Fibroblast of upper back skin (primary cell): ENCODE measurements at regions not wholly inside any gene's neighbourhood (a gene's known extent, or its start where the extent isn't known, plus 50 kb on each side); places are given as distances from the start of the nearest gene placed in this dataset.
"Not testable (repeated sequence)": the region's sequence is repeated elsewhere in the genome, so short reads cannot be mapped to it uniquely, and the experiment has no call there.

ENCODE experiments used
- DNase-seq: peaks from one replicate; pipeline ENCODE4 v3.0.0-alpha.2; 2013

DNA sequence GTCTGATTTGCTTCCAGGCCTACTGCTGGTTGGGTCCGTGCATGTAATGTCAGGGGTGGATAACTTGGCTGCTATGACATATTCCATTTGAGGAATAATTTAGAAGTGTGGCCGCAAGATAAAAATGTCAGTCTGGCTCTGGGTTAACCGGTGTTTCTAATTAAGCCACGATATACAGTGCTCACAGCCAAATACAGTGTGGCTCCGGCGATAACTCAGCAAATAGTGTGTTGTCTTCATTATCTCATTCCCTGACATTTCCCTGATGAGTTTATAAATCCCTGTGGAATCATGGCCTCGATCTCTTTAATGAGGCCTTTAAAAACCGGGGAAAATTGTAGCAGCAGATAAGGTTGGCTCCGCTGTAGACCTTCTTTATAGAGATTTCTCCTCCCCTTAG, 1125.0 kb downstream of the TYW1 start:
- no peak for DNase-seq

DNA sequence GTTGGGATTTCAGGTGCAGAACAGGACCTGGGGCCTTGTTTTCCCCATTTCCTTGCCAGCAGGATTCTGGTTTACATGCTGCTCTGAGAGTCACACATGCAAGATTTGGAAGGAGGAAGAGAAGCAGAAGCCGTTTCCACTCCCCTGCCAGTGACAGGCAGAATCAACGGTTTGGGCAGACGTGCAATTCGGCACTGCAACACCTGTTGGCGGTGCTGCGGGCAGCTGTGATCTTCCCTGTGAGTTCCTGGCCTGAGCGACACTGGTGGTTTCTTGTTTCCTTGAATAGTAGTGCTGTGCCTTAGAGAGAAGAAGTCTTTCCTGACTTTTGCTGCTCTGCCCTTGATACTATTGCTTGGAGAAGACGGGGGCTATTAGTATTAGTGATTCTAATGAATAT, 1126.2 kb downstream of the TYW1 start:
- DNase-seq = no peak

DNA sequence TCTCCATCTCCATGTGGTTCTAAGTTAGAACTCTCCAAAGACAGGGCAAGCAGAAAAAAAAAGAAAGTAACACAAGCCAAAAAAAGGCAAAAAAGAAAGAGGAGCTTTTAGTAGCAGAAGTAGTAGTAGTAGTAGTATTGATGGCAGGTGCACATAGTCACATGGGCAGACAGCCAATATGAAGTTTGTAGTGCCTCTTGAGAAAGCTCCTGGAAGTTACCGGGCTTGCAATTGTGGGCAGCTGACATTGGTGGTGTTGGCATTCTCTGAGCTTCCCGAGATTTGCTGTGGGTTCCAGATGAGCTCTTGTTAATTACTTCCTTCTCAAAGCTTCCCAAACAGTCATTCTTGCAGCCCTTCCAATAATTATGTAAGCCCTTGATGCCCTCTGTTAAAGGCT, 1128.5 kb downstream of the TYW1 start:
- no peak for DNase-seq

DNA sequence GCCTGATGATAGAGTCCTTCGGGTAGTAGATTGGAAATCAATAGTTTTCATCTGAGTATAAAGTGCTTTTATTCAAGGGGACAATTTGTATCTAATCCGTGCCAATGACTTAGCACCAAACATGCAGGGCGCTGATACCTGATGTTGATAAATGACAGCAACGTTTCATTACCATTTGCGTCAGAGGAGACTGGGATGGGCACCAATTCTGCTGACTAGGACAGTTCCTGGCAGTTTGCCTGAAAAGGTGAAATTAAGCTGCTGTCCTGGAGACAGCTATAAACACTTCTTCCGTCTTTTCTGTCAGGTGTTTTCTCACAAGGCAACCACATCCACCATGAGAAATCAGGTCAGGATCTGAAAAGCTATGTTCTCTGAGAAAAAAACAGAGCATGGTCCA, 1136.4 kb downstream of the TYW1 start:
- no peak for DNase-seq

DNA sequence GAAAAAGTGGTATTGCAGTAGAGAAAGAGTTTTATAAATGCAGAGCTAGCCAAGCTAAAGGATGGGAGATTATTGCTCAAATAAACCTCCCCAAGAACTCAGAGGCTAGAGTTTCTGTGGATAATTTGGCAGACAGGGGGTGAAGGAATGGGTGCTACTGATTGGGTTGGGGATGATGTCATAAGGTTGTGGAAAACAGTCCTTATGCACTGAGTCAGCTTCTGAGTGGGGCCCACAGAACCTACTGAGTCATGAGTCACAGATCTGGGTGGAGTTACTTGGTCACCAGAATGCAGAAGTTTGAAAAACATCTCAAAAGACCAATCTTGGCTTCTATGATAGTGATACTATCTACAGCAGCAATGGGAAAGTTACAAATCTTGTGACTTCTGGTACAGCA, 1146.7 kb downstream of the TYW1 start:
- no peak for DNase-seq

DNA sequence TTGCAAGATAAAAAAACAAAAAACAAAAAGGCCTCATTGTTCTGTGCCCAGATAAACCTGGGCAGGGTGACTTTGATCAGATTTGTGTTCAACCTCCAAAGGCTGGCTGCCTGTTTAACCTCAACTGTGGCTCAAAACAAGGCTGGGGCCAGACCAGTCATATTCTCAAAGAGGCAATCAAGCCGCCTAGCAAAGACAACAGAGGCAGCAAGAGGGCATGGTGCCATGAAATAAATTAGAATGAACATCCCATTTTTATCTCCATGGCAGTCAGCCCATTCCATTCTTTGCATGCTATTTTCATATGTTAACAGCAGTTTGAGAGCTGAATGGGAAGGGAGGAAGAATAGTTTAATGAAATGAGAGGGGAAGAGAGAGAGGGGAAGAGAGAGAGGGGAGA, 1150.3 kb downstream of the TYW1 start:
- no peak for DNase-seq

DNA sequence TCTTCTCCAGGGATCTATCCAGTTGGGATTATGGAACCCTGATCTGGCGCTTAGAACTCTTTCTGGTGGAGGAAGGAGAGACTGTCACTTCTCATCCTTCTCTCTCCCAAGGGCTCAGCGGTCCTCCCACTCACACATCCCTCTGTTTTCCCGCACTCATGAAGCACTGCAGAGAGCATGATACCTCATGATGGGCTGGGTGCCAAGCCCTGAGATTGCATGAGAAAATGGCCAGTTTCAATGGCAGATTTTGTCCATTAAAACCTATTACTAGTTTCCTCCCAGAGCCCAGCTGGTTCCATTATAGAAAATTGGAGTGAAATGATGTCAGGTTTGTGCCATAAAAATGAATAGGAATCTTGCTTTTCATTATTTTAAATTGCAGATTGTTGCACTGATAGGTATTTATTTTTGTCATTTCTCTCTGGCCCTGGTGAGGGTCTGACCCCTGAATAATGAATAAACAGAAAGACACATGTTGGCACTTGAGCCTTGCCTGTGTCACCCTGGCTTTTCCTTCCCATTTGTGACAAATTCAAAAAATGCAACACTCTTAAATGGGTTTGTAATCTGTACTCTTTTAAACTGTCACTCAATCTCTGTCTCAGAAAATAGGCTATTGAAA, 1151.1 kb downstream of the TYW1 start:
- no peak for DNase-seq

DNA sequence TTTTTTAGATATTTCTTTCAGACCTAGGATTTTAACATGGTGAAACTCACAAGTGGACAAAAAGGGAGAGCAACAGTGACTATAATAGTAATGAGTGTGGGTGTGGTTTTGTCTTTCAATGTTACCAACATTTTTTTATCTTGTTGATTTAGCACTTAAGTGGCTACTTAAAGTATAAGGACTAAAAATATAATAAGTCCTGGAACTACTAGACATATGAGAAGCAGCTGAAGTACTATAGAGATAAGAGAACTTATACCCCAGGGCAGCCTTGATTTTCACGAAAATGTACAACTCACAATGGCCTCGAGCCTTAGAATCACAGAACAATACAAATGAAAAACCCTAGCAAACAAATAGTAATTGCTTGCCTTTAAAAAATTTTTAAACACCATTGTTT, 1151.8 kb downstream of the TYW1 start:
- DNase-seq = no peak

DNA sequence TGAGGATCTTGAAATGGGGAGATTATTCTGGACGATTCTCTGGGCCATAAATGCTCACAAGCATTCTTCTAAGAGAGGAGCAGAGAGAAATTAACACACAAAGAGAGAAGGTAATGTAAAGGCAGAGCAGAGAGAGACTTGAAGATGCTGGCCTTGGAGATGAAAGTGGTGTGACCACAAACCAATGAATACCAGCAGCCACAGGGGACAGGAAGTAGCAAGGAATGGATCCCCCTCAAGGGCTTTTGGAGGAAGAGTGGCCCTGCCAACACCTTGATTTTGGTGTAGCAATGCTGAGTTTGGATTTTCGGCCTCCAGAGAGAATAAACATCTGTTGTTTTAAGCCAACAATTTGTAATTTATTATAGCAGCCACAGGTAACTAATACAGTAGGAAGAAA, 1155.6 kb downstream of the TYW1 start:
- DNase-seq = no peak

DNA sequence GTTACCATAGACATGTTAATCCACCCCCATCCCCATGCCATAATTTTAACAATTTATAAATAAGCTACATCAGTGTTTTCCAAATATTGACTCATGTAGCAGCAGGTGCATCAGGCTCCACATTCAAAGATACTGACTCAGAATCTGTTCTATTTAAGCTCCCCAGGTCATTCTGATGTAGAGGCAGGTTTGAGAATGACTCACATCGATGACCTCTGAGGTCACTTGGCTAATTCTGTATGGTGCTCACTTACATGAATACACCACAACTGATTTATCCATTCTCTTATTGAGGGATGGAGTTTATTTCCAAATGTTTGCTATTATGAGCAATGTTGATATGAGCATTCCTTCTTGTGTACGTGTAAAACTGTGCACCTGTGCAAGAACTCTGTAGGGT, 1159.0 kb downstream of the TYW1 start:
- no peak for DNase-seq

DNA sequence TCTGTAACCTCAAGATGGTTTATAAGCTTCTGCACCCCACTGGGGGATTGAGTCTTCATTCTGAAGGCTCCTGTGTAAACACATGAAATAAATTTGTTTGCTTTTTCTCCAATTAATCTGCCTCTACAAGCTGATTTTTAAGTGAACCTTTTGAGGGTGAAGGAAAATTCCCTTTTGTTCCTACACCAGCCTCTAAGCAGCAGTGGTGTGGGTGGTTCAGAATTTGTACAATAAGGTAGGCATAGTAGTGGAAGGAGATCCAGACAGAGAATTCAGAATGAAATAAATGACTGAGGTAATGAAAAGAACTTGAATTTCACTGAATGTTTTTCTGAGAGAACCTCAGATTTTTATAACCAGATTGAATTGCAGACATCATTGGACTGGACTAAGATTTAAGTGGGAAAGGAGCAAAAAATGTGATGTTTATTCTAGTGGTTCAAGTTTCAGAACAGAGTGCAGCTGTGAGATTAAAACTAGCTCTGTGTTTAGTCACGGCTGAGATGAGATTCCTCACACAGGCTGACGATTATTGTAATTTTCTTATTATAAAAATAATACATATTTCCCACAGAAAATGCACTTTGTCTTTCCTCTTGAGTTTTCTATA, 1162.2 kb downstream of the TYW1 start:
- DNase-seq = no peak

DNA sequence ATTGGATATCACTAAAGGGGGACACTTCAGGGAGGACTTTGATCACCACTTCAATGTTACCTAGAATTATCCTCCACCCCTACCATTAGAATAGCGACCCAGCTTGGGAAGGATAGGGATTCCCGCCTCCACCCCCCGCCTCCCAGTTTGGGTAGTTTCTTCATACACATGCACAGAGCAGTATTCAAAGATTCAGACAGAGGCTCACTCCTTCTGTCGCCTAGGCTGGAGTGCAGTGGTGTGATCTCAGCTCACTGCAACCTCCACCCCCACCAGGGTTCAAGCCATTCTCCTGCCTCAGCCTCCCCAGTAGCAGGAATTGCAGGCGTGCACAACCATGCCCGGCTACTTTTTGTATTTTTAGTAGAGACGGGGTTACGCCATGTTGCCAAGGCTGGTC, 1166.1 kb downstream of the TYW1 start:
- DNase-seq = no peak

DNA sequence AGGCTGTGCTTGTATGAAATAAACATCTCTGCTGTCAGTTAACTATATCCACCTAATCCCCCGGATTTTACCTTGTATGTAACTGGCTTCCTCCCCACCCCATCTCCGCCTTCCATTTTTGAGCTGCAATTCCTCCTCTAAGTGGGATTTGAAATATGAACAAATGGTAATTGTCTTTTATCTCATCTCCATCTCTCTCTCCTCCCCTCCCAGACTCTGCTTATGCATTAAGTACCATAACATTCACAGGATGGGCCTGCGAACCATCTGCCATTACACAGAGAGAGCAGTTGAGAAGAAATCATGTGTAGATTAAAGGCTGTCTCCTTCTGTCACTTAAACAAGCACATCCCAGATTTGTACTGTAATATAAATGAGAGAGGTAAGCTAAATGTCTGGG, 1169.9 kb downstream of the TYW1 start:
- no peak for DNase-seq

DNA sequence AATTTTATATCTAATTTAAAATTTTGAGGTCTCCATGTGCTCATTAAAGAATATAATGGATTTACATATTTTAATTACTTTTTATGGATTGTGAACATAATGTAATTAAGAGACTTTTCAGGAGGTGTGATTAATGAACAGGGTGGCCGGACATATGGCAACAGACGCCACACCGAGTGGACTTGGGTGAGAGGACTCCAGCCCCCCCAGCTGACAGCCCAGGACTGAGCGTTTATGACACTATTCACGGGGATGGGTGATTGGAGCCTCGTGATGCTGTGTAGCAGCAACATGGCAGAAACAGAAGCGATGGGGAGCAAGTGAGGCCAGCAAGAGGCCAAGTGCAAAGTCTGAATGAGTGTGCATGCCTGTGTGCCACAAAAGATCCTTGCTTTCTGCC, 1176.9 kb downstream of the TYW1 start:
- DNase-seq = no peak

DNA sequence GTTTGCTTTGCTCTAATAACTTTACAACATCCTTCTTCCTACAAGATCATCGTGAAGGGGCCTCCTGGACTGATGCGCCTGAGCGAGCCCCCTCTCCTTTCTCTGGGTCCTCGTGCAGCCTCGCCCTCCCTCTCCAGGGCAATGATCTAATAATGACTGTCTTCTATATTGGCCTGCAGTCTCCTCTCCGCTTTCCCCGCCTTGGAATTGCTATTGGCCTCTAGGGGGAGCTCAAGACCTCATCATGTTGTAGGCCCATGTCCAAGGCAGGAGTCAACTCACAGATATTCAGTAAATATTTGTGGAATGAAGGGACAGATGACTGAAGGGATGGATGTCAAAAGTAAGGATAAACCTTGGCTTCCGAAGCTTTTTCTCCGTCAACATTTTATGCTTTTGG, 1180.3 kb downstream of the TYW1 start:
- DNase-seq = peak; percentile 87

DNA sequence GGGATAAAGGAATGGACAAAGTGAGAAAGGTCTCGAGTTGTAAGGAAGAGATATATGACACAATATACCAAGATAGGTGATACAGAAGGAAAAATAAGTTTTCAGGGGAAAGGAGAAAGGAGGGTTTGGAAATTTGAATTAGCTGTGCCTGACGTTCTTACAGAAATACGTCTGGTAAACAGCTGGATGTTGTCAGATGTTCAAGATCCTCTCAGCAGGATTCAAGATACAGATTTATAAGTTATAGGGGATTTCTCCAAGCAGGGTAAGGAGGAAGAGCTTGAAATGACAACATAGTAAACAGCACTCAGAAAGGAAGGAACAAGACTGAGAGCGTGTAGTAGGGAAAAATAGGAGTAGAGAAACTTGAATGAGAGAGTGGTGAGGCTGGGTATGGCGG, 1184.1 kb downstream of the TYW1 start:
- DNase-seq = no peak

DNA sequence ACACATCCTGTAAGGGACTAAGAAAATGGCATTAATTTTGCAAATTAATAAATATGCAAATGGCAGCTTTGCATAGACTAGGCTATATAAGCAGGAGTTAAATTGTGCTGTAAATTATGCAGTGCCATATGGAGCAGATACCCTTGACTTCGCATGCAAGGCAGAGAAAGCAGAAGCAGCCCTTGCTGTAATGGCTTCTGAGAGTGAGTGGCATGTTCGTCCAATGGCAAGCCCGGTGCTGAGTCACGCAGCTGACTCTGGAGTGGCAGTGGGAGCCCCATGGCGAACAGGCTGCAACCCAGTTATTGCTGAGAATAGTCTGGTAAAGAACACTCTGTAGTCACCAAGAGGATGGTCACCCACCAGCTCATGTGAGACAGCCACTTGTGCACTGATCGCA, 1186.5 kb downstream of the TYW1 start:
- DNase-seq = no peak

DNA sequence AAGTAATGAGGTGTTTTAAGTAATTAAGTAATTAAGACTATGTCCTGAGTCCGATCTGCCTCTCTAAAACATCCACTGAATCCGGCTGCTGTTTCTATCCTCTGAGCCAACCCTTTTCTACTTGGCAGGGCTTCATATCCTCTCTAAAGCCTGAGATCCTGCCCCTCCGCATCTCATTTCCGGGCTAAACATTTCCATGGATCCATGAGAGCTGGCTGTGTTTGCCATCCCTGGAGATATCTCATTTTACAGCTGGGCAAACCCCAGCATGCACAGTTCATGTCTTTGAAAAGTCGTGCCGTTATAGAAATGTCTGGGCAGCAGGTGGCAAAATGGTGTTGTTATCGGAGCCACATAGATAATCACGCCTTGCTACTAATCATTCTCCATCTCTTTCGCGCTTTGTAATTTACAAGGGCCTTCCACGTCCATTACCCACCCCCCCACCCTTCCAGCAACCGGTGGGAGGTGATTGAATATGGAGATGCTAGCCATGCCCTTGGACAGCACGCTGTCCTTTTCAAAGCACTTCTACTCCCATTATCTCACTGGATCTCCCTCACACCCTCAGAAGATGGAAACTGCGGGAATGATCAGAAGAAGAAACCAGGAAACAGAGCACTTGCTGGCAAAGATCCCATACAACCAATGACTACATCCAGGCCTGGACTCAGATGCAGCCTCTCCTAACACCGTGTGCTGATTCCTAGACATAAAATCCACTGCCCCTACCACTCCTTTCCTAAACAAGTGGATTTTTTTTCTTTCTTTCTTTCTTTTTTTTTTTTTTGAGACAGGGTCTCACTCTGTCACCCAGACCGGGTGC, 1189.2 kb downstream of the TYW1 start:
- peak; percentile 13 for DNase-seq

DNA sequence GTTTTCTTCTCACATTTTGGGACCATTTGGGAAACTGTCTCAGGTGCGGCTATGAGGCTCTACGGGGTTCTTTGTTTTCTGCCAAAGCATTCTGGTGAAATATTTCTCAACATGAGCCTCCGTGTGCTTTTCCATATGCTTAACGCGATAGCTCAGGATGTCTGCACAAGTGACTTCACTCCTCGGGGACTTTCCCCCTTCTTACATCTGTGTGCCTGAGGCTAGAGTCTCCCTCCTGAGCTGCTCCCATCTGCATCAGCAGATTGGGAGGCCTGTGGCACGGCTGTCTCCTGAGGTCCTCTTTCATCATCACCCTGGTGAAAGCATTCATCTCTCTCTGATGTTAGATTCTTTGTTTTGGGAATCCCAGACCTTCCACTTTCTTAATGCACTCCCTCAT, 1190.9 kb downstream of the TYW1 start:
- DNase-seq = peak; percentile 22

DNA sequence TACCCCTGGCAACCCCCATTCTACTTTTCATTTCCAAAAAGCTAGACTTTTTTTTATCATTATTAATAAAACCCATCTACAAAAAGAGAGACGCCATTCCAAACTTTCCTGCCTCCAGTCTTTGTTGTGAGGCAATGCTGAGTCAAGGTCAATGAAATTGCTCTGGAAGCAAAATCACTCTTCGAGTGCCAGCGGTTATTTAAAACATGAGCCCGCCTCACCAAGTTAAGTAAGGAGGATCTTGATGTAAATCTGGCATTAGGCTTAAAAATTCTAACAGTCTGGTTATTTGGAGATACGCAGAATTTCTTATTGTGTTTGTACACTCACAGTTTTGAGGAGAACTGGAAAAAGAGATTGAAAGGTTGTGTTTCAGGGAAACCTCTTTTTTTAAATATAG, 1196.3 kb downstream of the TYW1 start:
- no peak for DNase-seq

DNA sequence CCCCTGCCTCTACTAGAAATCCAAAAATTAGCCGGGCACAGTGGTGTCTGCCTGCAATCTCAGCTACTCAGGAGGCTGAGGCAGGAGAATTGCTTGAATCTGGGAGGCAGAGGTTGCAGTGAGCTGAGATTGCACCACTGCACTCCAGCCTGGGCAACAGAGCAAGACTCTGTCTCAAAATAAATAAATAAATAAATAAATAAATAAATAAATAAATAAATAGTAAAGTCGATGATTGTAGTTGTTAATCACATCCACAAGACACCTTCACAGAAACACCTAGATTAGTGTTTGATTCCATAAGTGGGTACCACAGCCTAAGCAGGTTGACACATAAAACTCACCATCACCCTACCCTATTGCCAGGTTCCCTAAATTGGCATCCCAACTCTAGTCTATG, 1199.0 kb downstream of the TYW1 start:
- DNase-seq = not testable (repeated sequence)

DNA sequence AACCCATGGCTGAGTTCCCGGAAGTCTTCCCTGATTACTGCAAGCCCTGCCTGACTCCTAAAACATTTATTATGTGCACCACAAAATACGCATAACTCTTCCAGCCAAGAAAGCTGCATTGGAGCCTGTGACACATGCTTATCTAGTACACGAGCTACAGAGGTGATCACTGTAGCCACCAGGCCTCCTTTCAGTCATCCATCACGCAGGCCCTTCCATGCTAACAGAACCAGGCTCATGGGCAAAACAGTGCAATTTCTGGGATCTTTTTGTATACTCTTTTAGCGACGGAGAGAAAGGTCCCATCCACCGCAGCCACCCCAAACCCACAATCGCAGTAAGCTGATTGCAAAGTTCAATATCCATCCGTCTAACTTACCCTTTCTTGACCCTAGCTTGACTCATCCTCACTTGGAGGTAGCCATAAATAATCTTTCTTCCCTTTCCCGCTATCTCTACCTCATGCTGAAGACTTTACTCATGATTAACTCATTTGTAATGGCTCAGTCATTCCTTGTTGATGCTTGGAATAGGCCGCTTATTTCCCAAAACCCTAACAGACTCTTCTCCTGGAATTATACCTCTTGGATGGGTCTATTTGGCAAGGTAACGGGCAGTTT, 1203.5 kb downstream of the TYW1 start:
- peak; percentile 58 for DNase-seq

DNA sequence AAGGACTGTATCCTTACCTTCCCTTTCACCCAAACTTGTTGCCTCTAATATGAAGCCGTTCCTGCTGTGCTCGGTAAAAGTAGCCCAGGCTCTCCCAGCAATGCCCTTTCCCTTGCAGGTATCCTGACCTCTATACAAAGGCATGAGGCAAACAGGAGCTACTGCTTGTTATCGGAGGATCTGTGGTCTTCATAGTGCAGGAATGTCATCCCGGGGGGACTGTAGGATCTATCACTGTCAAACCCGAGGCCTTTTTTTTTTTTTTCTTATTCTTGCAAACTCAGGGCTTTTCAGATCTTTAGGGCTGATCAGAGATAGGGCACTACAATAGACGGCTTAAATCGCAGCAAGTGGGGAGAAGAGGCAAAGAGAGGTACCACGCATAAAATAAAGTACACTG, 1206.6 kb downstream of the TYW1 start:
- DNase-seq = no peak

DNA sequence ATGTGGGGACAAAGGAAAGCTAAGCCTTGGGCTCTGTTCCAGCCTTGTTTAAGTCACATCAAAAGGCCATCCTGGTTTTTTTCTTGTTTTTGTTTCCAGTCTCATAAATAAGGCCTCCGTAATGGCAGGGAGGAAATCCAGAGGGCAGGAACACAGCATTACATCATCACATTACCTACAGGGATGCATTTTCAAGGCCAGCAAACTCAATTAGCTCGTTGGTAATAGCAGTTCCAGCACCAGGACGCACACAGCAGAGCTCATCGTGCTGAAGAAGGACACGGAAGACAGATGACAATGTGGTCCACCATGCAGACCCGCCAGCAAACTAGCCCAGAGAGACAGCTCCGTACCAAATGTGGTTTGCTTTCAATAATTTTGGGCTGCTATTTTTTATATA, 1209.2 kb downstream of the TYW1 start:
- no peak for DNase-seq
